Thoracic aorta (tissue), 2 donors: ENCODE measurements at regions not wholly inside any gene's neighbourhood (a gene's known extent, or its start where the extent isn't known, plus 50 kb on each side); places are given as distances from the start of the nearest gene placed in this dataset.

Experiments
- ATAC-seq: fragments of 150-250 bp; one replicate; pipeline ENCODE4 v1.8.0; 2017; ENCODE audit warnings: low read depth; ENCODE audit not compliant: insufficient number of reproducible peaks, low FRiP score
- DNase-seq: peaks from one replicate; pipeline ENCODE4 v3.0.0-alpha.2; 2020; ENCODE audit warnings: low spot score
- H3K27ac ChIP-seq, 2 donors: fragments of 200-600 bp; sonication (generic); 1 replicate in 1 of 2; 2 replicates in 1 of 2; pipeline ENCODE4 v1.5.1; 2016; ENCODE audit warnings: mild to moderate bottlenecking in 2 of 2, moderate library complexity in 2 of 2
- H3K27me3 ChIP-seq: fragments of 200-600 bp; sonication (generic); replicated peaks from 2 replicates; pipeline ENCODE4 v1.6.0; 2016; ENCODE audit warnings: mild to moderate bottlenecking; ENCODE audit not compliant: insufficient read depth
- H3K36me3 ChIP-seq: fragments of 200-600 bp; sonication (generic); one replicate; pipeline ENCODE4 v1.5.1; 2016
- H3K4me1 ChIP-seq, 2 donors: fragments of 200-600 bp; sonication (generic); 1 replicate in 1 of 2; 2 replicates in 1 of 2; pipeline versions ENCODE4 v1.5.1 to v1.6.0; 2016; ENCODE audit warnings: low read depth in 2 of 2, mild to moderate bottlenecking in 1 of 2; ENCODE audit not compliant: control insufficient read depth in 1 of 2
- H3K4me3 ChIP-seq: fragments of 200-600 bp; sonication (generic); 2 replicates; pipeline ENCODE4 v1.5.1; 2016; ENCODE audit warnings: mild to moderate bottlenecking
- H3K9me3 ChIP-seq: fragments of 200-600 bp; sonication (generic); 2 replicates; pipeline ENCODE4 v1.5.1; 2016
- TF ChIP-seq, protein P1 (sequence below): fragments of 200-600 bp; sonication (generic); IDR thresholded peaks from one replicate; pipeline ENCODE4 v1.5.1; 2019; ENCODE audit warnings: antibody characterized with exemption

DNA sequence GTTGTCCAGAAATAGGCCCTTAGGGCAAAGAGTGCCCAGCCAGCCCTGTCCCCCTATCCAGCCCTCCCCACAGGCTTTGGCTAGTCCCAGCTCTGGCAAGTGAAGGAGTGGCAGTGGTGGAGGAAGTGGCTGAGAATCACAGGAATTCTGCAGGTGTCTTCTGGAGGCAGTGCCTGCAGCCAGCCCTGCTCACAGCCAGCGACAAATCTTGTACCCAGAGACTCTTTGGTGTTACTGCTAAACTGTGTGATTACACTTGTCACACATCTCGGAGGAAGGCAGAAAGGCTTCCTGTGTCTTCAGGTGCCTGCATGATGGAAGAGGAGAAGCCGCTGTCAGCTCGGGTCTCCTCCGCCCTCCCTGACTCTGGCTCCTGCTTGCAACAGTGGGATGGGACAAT is 71.6 kb upstream of the GRIK3 start:
- H3K27ac ChIP-seq, result no peak overlapping the region
- DNase-seq, result no peak
- no peaks in the 10 kb centered on the region for H3K36me3 ChIP-seq
- H3K4me3 ChIP-seq, result no peak overlapping the region
- no peaks in the 10 kb centered on the region for H3K4me1 ChIP-seq
- ATAC-seq, result no peak
- no peaks in the 10 kb centered on the region for H3K27me3 ChIP-seq
- no peaks in the 10 kb centered on the region for H3K9me3 ChIP-seq
- TF ChIP-seq, protein P1, sequence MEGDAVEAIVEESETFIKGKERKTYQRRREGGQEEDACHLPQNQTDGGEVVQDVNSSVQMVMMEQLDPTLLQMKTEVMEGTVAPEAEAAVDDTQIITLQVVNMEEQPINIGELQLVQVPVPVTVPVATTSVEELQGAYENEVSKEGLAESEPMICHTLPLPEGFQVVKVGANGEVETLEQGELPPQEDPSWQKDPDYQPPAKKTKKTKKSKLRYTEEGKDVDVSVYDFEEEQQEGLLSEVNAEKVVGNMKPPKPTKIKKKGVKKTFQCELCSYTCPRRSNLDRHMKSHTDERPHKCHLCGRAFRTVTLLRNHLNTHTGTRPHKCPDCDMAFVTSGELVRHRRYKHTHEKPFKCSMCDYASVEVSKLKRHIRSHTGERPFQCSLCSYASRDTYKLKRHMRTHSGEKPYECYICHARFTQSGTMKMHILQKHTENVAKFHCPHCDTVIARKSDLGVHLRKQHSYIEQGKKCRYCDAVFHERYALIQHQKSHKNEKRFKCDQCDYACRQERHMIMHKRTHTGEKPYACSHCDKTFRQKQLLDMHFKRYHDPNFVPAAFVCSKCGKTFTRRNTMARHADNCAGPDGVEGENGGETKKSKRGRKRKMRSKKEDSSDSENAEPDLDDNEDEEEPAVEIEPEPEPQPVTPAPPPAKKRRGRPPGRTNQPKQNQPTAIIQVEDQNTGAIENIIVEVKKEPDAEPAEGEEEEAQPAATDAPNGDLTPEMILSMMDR, result no peak

DNA sequence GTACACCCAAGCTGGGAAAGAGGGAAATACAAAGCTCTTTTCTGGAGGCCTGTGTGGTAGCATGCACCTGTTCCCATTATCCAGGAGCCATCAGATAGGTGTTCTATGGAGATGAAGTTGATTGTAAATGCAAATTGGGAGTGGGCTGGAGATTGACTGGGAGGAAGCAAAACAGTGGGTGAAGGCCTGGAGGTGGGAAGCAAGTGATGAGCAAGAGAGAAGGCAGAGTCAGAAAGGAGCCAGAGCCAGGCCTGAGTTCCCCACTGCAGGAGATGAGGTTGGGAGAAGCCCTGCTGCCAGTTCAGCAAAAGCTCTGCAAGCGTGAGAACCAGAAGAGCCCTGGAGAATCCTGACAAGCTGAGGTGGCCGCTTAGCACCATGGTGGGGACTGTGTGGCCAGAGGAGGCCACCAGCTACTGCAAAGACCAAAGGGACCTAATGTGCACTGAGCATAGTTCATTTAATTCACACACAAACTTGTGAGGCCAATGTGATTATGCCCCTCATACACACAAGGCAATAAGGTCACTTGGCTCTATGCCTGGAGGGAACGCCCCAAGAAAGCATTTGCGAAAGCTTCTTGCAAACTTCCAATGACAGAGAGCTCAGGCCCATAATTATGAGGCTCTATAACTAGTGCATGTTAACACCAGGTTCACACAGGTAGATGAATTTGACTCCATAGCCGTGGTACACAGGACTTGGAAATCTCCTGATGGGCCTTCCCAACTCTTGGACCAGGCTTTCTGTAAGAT is 73.0 kb upstream of the GRIK3 start:
- no peaks in the 10 kb centered on the region for H3K4me1 ChIP-seq
- no peak overlapping the region for H3K27ac ChIP-seq
- DNase-seq, result no peak
- H3K4me3 ChIP-seq, result no peak overlapping the region
- H3K9me3 ChIP-seq, result no peaks in the 10 kb centered on the region
- no peaks in the 10 kb centered on the region for H3K36me3 ChIP-seq
- TF ChIP-seq, protein P1, result no peak
- H3K27me3 ChIP-seq, result no peaks in the 10 kb centered on the region
- no peak for ATAC-seq

DNA sequence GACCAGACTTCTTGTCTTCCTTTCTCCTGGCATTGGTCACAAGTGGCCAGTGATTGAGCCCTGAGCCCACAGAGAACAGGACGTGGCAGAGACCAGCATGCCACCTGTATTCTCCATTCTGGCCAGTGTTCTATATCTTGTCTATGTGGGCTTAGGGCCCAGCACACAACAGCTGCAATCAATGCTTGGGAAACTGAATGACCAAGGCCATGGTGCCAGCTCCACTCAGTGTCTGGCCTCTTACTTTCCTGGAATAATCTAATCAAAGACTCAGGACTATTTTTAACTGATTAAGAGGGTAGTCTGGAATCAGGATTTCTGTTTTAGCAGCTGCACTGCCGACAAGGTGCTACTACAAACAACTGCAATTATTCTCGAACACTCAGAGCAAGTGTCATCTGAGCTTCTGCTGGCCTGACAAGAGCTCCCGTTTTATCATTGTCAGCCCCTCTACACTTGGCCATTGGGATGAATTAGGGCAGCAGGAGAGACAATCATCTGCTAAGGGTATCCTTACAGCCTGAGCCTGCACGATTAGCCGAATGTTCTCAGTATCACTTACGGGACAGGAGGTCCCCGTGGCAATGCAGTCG is 74.4 kb upstream of the GRIK3 start:
- Histone ChIP-seq H3K4me3 (no peak overlapping the region), H3K27me3 (no peaks in the 10 kb centered on the region), H3K4me1 (no peaks in the 10 kb centered on the region), H3K36me3 (no peaks in the 10 kb centered on the region), H3K27ac (no peak overlapping the region), H3K9me3 (no peaks in the 10 kb centered on the region)
- ATAC-seq, result no peak
- no peak for DNase-seq
- TF ChIP-seq, protein P1, result no peak

DNA sequence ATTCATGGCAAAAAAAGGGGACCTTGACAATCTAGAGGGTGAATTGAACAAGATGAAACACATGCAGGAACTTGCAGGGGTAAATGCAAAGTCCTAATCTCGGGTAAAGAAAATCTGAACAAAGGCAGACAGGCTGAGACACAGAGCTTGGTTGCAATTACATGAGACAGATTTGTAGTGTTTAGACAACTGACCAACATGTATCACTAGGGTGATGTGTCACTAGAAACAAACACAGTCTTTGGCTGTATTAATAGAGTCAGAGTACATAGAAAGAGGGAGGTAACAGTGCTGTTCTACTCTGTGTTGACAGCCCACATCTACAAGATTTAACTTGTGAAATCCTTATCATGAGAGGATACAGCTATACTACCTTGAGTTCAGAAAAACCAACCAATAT is 78.1 kb upstream of the GRIK3 start:
- Histone ChIP-seq H3K36me3 (no peaks in the 10 kb centered on the region), H3K27me3 (no peaks in the 10 kb centered on the region), H3K9me3 (no peaks in the 10 kb centered on the region), H3K4me1 (no peaks in the 10 kb centered on the region), H3K4me3 (no peak overlapping the region), H3K27ac (no peak overlapping the region)
- TF ChIP-seq, protein P1, result no peak
- DNase-seq (no peak), ATAC-seq (no peak)

DNA sequence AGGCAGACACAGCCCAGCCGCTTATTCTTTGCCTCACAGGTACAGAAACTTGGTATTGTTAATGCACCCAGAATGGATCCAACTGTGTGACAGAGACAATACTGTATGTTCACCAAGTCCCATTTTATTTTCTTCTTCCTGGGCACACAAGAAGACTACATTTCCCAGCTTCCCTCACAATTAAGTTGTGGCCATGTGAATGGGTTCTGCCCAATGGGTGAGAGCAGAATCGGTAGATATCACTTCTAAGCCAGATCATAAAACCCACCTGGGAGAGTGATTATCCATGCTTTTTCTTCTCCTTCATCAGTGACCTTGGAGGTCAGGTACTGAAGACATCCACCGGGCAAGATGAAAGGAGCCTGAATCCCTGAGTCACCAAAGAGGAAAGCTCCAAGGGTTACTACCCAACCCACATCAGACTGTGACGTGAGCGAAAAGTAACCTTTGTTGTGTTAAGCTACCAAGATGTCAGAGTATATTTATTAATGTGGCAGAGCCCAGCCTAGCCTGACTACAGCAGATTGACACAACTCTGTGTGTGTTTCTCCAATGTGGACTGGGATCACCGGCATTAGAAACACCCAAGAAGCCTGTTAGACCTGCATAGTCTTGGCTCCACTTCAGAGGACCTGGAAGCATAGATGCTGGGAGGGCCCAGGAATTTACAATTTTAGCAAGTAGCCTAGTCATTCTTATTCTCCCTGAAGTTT is 79.1 kb upstream of the GRIK3 start:
- no peaks in the 10 kb centered on the region for H3K4me1 ChIP-seq
- DNase-seq (no peak), ATAC-seq (no peak)
- no peaks in the 10 kb centered on the region for H3K36me3 ChIP-seq
- TF ChIP-seq, protein P1, result no peak
- H3K27ac ChIP-seq, result no peak overlapping the region
- no peaks in the 10 kb centered on the region for H3K9me3 ChIP-seq
- H3K27me3 ChIP-seq, result no peaks in the 10 kb centered on the region
- no peak overlapping the region for H3K4me3 ChIP-seq
